HL-60 (cell line): ENCODE measurements at regions not wholly inside any gene's neighbourhood (a gene's known extent, or its start where the extent isn't known, plus 50 kb on each side); places are given as distances from the start of the nearest gene placed in this dataset.

Experiments used
- CTCF ChIP-seq: IDR thresholded peaks from one replicate; pipeline ENCODE4 v1.5.1; 2011; ENCODE audit warnings: low read length, control low read depth, inconsistent platforms; ENCODE audit not compliant: insufficient read depth
- POLR2AphosphoS5 ChIP-seq: IDR thresholded peaks from 2 replicates; pipeline ENCODE4 v1.6.1; 2012; ENCODE audit warnings: low read depth
- REST ChIP-seq: IDR thresholded peaks from 2 replicates; pipeline ENCODE4 v1.6.1; 2012; ENCODE audit warnings: low read depth; ENCODE audit not compliant: insufficient replicate concordance

- TF ChIP-seq CTCF, result no peak
- TF ChIP-seq REST, result no peak
- TF ChIP-seq POLR2AphosphoS5, result no peak
These were observed 109.2 kb downstream of the AIPL1 start for GRCh38 chr17:6325741-6326140.
